Activated CD4-positive, alpha-beta T cell treated with anti-CD3 and anti-CD28 coated beads, Interleukin-2, amount 50 U/mL, for 48 hours (primary cell): ENCODE measurements at regions not wholly inside any gene's neighbourhood (a gene's known extent, or its start where the extent isn't known, plus 50 kb on each side); places are given as distances from the start of the nearest gene placed in this dataset.

Experiments
- DNase-seq, 2 experiments: peaks; one replicate each; pipeline ENCODE4 v3.0.0-alpha.2; 2020

DNA sequence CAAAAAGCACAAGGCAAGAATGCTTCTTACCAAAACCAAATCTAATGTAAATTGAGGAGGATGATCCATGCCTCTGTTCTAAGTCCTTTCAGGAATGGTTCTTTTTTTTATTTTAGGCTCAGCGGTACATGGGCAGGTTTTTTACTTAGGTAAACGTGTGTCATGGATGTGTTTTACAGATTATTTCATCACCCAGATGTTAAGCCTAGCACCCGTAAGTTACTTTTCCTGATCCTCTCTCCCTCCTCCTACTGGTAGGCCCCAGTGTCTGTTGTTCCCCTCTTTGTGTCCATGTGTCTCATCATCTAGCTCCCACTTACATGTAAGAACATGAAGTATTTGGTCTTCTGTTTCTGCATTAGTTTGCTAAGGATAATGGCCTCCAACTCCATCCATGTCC is 289.2 kb upstream of the THBS1 start:
- DNase-seq: no peak

GRCh38 chr15:39296955-39297354 is 283.9 kb upstream of the THBS1 start:
- DNase-seq: no peak

DNA sequence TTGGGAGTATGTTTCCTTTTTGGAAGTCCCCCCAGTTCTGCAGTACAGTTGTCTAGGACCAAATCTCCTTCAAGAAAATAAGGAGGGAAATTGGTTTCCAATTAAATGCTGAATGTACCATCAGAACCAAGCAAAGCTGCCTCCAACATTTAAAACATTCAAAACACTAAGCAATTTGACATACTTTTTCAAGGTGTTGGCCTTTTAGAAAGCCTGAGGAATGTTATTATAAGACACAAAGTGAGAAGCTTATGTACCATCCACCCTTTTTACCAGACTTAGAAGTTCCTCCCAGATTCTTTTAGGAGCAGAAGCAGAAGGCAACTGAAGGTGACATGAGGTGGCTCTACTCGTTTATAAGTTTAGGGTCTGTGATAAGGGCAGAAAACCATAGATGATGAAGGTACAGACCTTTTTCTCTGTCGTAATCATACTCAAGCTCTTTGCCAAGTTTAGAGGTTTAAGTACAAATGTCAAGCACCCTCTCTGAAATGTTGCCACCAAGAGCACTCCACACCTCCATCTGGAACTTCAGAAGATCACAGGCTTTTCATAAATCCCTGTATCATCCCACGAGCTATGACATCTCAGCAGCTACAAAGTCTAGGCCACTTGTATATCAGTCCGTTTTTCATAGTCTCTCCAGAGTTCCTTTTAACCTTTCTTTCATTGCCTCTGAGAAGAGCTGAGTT is 282.5 kb upstream of the THBS1 start:
- DNase-seq: no peak

DNA sequence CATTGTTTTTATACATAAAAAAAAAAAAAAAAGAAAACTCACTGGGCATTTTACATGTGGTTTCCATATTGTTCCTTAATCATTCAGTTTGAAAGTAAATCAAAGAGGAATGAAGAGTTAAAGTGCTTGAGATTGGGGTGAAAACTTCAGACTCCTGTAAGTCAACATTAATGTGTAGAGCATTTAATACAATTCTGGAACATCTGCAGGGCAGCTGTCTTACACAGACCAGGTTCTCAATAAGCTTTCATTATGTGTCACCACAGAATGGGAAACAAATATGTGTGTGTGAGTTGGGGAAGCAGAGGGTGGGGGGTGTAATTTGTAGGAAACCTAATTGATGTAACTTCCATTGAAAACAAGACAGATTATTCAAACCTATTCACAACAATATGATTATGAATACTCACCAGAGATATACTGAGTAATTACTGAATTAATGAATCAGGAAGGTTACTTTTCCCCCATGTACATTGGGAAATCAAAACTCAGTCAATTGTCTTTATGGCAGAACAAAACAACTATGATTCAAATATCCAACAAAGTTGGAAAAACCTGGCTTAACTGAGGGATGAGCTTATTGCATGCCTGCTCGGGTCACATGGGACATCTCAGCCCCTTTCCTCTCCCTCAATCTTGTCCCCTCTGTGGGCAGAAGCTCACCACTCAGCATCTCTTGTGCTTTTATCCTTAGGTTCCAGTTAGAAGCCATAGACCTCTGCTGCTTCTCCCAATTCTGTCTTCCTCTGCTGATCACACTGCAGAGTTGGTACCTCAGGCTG is 281.2 kb upstream of the THBS1 start:
- DNase-seq: no peak

DNA sequence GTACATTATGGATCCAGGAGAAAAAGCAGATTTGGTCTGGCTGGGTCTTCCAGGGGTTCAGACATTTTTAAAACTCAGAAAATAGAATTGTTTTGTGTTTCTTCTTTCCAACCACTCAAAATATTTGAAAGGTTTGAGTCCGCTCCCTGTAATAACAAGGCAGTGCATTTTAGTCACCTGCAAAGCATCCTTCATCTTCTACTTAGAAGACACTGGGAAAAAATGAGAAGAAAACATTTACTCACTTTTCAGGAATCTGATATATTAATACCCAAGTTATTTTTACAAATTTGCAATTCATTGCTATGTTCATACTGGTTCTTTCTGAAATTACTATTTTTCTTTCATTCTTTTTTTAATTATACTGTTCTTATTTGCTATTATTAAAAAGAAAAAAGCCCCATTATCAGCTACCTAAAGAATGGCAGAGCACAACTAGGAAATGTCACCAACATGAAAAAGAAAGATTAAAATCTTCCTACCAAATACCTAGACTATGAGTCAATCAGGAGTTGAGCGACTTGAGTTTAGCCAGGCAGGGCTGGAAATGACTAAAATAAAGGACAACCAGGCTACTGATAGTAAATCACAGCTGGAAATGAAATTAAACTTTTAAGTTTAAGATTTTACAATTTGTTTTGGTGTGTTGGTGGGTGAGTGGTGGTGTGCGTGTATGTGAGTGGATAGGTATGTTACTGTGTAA is 280.3 kb upstream of the THBS1 start:
- no peak for DNase-seq

DNA sequence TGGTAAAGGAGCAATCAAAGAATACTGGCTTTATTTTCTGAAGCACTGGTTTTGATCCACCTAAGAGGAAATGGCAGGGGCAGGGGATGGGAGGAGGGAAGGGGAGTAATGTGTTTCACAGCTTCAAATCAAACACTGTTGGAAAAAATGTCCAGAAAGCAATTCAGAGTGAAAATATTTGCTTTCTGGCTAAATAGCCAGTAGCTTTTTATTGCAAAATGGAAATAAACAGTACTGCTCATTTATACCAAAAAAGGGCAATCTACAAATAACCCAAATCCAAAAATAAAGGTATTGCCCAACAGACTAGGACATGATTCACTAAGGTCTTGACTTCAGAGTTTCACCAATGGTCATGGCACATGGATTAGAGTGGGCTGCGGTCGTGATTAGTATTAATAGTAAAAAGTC is 279.3 kb upstream of the THBS1 start:
- no peak for DNase-seq

- no peak for DNase-seq
Observed at GRCh38 chr15:39302936-39303335, 277.9 kb upstream of the THBS1 start.

- DNase-seq: no peak
Observed at GRCh38 chr15:39304201-39304841, 276.6 kb upstream of the THBS1 start.

DNA sequence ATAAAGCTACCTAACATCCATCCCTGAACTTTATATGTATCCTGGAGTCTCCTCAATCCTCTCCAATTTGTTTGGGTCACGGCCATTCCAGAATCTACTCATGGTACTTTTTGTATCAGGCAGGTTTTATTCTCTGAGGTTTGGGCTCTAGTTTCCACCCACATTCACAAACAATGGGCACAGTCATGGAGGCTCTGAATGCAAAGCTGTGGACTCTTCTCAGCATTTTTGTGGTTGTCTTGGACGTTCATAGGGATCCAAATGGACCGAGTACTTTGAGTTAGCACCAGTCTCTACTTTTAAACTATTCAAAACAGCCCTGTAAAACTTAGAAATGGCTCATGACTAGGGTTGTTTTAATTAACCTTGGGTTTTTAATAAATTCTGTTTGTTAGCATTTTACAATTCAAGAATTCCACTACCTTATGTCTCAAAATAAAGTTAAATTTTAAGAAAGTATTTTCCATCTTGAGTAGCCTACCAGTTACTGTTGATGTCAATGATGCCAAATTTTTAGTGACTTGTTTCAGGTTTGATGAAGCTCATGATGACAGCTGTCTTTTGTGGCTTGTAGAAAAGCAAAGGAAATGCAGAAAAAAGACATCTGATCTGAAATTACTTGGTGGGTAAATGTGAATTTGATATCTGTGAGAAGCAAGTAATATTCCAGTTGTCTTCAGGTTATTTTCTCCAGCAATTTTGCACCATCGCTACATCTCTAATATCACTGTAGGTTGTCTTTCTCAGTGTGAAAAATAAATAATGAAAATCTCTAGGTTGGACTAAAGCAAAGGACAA is 275.7 kb upstream of the THBS1 start:
- DNase-seq: no peak

GRCh38 chr15:39310633-39311032 is 270.2 kb upstream of the THBS1 start:
- no peak for DNase-seq

DNA sequence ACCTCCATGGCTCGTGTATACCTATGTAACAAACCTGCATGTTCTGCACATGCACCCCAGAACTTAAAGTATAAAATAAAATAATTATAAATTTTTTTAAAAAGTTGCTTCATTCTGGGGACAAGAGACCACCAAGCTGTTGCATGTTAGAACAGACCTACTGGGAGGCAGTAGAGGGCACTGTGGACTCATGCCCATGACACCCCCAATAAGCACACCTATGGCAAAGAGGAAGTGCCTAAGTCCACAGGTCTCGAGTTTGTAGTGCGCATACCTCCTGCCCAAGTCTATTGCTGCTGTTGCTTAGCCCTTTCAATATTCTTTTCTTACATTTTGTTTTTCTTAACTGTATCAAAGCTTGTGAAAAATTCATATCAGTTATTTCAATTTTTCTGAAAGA is 267.9 kb upstream of the THBS1 start:
- DNase-seq: no peak

GRCh38 chr15:39313467-39313866 is 267.4 kb upstream of the THBS1 start:
- no peak for DNase-seq

DNA sequence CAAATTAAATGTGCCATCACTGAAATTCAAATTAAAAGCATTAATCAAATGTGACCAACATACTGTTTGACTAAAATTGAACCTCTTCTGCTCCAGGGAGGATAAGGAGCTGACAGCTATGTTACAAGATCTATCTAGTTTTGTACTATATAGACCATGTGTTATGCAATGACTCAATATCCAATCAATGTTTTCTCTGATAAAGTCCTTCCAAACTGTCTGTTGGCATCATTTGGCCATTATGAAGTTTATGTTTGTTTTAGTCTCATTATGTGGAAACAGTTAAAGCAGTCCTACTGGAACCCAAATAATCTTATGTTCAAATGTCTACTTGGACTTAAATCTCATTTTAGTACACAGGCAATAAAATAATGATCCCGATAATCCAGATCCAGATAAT is 267.0 kb upstream of the THBS1 start:
- DNase-seq: no peak

DNA sequence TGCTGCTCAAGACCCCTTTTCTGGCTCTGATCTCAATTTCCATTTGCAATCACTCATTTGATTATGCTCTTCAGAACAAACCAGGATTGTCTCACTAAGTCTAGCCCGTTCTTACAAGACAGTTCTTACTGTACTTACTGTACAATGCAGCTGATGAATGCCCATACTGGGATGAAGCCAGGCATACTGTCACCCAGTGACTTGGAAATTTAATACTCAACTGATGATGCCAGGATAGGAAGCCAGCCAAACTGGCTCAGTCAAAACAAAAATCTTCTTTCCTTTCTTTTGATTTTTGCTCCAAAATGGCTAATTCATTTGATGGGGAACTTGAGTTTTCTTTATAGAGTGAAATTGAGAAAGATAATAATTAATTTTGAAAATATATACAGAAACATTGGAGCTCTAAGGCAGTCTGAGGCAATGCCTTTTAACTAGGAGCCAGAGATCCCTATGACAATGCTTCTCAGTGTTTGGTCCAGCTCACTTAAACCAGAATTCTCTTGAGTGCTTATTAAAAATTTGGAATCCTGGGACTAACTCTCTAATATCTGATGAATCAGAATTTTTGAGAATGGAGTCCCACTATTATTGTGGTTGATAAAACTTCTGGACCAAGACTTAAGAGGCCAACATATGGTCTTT is 265.6 kb upstream of the THBS1 start:
- DNase-seq: no peak

DNA sequence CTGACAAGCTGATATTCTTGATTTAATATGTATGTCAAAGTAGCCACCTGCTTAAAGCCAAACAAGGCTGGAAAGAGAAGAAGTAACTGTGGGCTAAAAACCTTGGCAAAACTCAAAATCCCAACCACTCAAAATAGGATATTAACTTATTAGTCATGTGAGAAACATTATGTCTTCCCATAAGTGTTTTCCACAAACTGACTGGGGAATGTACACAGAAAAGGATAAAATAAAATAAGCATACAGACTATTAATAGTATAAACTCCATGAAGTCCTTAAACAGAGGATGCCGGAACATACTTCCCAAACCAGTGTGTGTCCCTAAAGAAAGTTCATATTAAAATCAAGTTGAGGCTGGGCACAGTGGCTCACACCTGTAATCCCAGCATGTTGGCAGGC is 263.7 kb upstream of the THBS1 start:
- no peak for DNase-seq

- no peak for DNase-seq
Observed at GRCh38 chr15:39318231-39318630, 262.6 kb upstream of the THBS1 start.

DNA sequence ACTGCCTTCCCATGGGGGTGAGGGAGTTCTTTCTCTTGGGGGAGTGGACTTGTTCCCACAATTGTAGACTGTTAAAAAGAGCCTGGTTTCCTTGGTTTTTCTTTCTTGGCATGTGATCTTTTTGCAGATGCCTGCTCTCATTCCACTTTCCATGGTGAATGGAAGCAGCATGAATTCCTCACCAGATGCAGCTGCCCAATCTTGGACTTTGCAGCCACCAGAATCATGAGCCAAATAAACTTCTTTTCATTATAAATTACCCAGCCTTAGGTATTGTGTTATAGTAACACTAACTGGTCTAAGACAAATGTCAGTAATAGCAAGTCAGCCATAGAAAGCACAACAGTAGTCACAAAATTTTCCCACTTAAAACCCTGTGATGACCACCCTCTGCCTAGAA is 260.5 kb upstream of the THBS1 start:
- no peak for DNase-seq

GRCh38 chr15:39320886-39321285 is 260.0 kb upstream of the THBS1 start:
- DNase-seq: no peak

GRCh38 chr15:39321977-39322376 is 258.9 kb upstream of the THBS1 start:
- no peak for DNase-seq

GRCh38 chr15:39323157-39323556 is 257.7 kb upstream of the THBS1 start:
- no peak for DNase-seq

DNA sequence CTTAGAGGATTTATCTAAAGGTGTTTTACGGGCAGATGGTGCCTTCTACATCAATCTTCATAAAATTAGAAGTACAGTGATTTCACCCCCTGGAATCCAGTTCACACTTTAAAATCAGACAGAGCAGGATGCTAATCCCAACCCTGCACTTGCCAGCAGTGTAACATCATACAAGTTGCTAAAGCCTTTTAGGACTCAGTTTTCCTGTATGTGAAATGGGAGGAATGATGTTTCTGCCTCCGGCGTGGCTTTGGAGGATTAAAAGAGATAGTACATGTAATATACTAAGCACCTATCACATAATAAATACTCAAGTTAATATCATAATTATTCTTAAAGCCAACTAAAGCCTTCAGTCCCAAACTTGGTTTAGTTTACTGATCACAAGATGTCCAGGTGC is 257.2 kb upstream of the THBS1 start:
- DNase-seq: no peak

- no peak for DNase-seq
Observed at GRCh38 chr15:39326306-39326975, 254.4 kb upstream of the THBS1 start.
